ENCODE measurements at regions not wholly inside any gene's neighbourhood (a gene's known extent, or its start where the extent isn't known, plus 50 kb on each side); places are given as distances from the start of the nearest gene placed in this dataset.

DNA sequence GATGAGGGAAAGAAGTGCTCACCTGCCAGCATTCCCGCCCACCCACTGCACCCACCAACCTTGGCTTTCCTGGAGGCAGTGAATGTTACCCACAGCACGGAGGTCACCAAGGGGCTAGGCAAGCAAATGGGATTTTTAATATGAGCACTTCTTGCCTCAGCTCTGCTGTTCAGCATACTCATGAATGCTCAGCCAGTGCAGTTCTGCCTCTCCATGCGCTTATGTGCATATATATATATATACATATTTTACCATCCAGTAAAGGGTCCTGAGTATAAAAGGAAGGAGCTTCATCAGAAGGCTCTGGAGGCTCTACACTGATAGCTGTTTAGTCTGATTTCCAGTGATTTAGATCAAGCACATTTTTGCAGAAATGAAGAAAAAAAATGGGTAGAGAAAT is 366.9 kb downstream of the SIPA1L2 start:
- TF ChIP-seq YY1 (IDR thresholded peaks at IDR 0.05; ENCODE audit: insufficient read depth, insufficient read length) (no peak), ZNF274 (IDR thresholded peaks at IDR 0.05; ENCODE audit: low read depth, low read length) (no peak), SUZ12 (IDR thresholded peaks at IDR 0.05; ENCODE audit: extremely low read depth, insufficient read depth, insufficient read length) (no peak)
